GM23338 (cell line): ENCODE measurements at regions not wholly inside any gene's neighbourhood (a gene's known extent, or its start where the extent isn't known, plus 50 kb on each side); places are given as distances from the start of the nearest gene placed in this dataset.

ENCODE experiments used
- ATAC-seq: fragments of 200-7000 bp; cut with Tn5 transposase; 3 replicates; pipeline ENCODE4 v1.9.1; 2020
- DNase-seq: peaks from one replicate; pipeline ENCODE4 v3.0.0-alpha.2; 2015; ENCODE audit warnings: low spot score
- H2AFZ ChIP-seq: fragments of 200-600 bp; sonication (generic); 2 replicates; pipeline ENCODE4 v1.8.0; 2016; ENCODE audit warnings: antibody characterized with exemption, mild to moderate bottlenecking, moderate library complexity
- H3F3A ChIP-seq: fragments of 200-600 bp; sonication (generic); replicated peaks from 2 replicates; pipeline ENCODE4 v1.8.0; 2017; ENCODE audit warnings: antibody characterized with exemption, mixed run types, low read depth
- H3K27ac ChIP-seq: fragments of 200-600 bp; sonication (generic); 2 replicates; pipeline ENCODE4 v1.6.1; 2016; ENCODE audit warnings: low read depth
- H3K27me3 ChIP-seq: fragments of 200-600 bp; sonication (generic); 2 replicates; pipeline ENCODE4 v1.8.0; 2016; ENCODE audit warnings: mild to moderate bottlenecking, mixed run types, moderate library complexity; ENCODE audit not compliant: insufficient read depth
- H3K36me3 ChIP-seq: fragments of 200-600 bp; sonication (generic); 2 replicates; pipeline ENCODE4 v1.8.0; 2016; ENCODE audit warnings: mild to moderate bottlenecking; ENCODE audit not compliant: insufficient read depth
- H3K4me1 ChIP-seq: fragments of 200-600 bp; sonication (generic); 2 replicates; pipeline ENCODE4 v1.8.0; 2016; ENCODE audit warnings: mild to moderate bottlenecking, moderate library complexity; ENCODE audit not compliant: insufficient read depth
- H3K4me2 ChIP-seq: fragments of 200-600 bp; sonication (generic); 2 replicates; pipeline ENCODE4 v1.7.1; 2017; ENCODE audit warnings: mixed run types
- H3K4me3 ChIP-seq: fragments of 200-600 bp; sonication (generic); 2 replicates; pipeline ENCODE4 v1.6.1; 2016; ENCODE audit warnings: mixed run types
- H3K79me2 ChIP-seq: fragments of 200-600 bp; sonication (generic); replicated peaks from 2 replicates; pipeline ENCODE4 v1.8.0; 2017; ENCODE audit warnings: mild to moderate bottlenecking; ENCODE audit not compliant: insufficient read depth
- H3K9me2 ChIP-seq: fragments of 200-600 bp; sonication (generic); 2 replicates; pipeline ENCODE4 v1.8.0; 2017; ENCODE audit not compliant: insufficient read depth
- H4K20me1 ChIP-seq: fragments of 200-600 bp; sonication (generic); replicated peaks from 2 replicates; pipeline ENCODE4 v1.8.0; 2017; ENCODE audit warnings: mild to moderate bottlenecking; ENCODE audit not compliant: insufficient read depth
- H3K27ac Mint-ChIP-seq: 2 replicates; pipeline ENCODE4 v1.8.0; 2020; ENCODE audit warnings: inconsistent platforms, mild to moderate bottlenecking, moderate library complexity, mixed read lengths
- H3K27me3 Mint-ChIP-seq: 3 replicates; pipeline ENCODE4 v1.8.0; 2022; ENCODE audit warnings: low read depth, mild to moderate bottlenecking, moderate library complexity, mixed read lengths, inconsistent platforms; ENCODE audit not compliant: insufficient read depth, poor library complexity
- H3K36me3 Mint-ChIP-seq: 3 replicates; pipeline ENCODE4 v1.8.0; 2021; ENCODE audit warnings: low read depth, mild to moderate bottlenecking, inconsistent platforms, moderate library complexity, mixed read lengths
- H3K4me1 Mint-ChIP-seq: 3 replicates; pipeline ENCODE4 v1.8.0; 2020; ENCODE audit warnings: mild to moderate bottlenecking, inconsistent platforms, mixed read lengths
- H3K4me3 Mint-ChIP-seq: 3 replicates; pipeline ENCODE4 v1.8.0; 2021; ENCODE audit warnings: moderate library complexity, mild to moderate bottlenecking, inconsistent platforms, mixed read lengths
- H3K9me3 Mint-ChIP-seq: 3 replicates; pipeline ENCODE4 v1.8.0; 2020; ENCODE audit warnings: moderate library complexity, mild to moderate bottlenecking, inconsistent platforms, mixed read lengths
- CREB1 ChIP-seq: fragments of 250-450 bp; sonication (Bioruptor Pico); IDR thresholded peaks from 2 replicates; pipeline ENCODE4 v1.5.0; 2020; ENCODE audit warnings: low read depth, mild to moderate bottlenecking, moderate library complexity
- EZH2 ChIP-seq: fragments of 200-600 bp; sonication (generic); IDR thresholded peaks from one replicate; pipeline ENCODE4 v1.8.0; 2017; ENCODE audit warnings: antibody characterized with exemption, mild to moderate bottlenecking, low read depth; ENCODE audit not compliant: unreplicated experiment
- EZH2phosphoT487 ChIP-seq: fragments of 200-600 bp; sonication (generic); IDR thresholded peaks from one replicate; pipeline ENCODE4 v1.8.1; 2018; ENCODE audit warnings: antibody characterized with exemption; ENCODE audit not compliant: unreplicated experiment
- JUNB ChIP-seq: IDR thresholded peaks from one replicate; pipeline ENCODE4 v1.6.1; 2016; ENCODE audit warnings: antibody characterized with exemption; ENCODE audit not compliant: unreplicated experiment
- NANOG ChIP-seq: IDR thresholded peaks from 2 replicates; pipeline ENCODE4 v1.6.1; 2016; ENCODE audit warnings: antibody characterized with exemption, borderline replicate concordance
- POLR2AphosphoS5 ChIP-seq: IDR thresholded peaks from 2 replicates; pipeline ENCODE4 v1.6.1; 2016; ENCODE audit warnings: antibody characterized with exemption, low read depth
- ZNF114 ChIP-seq: fragments of 250-450 bp; sonication (Bioruptor Pico); IDR thresholded peaks from 2 replicates; pipeline ENCODE4 v1.5.0; 2020; ENCODE audit warnings: mild to moderate bottlenecking, moderate library complexity
- ZNF331 ChIP-seq: fragments of 250-450 bp; sonication (Bioruptor Pico); IDR thresholded peaks from 2 replicates; pipeline ENCODE4 v1.5.0; 2020; ENCODE audit warnings: low read depth, mild to moderate bottlenecking, moderate library complexity
- TF ChIP-seq, protein P1 (sequence below): fragments of 250-450 bp; sonication (Bioruptor Pico); IDR thresholded peaks from 2 replicates; pipeline ENCODE4 v1.5.0; 2020; ENCODE audit warnings: mild to moderate bottlenecking, moderate library complexity
- TF ChIP-seq, protein P2 (sequence below), 2 experiments: fragments of 200-600 bp in 1 of 2; sonication (generic) in 1 of 2; conservative IDR thresholded peaks; 2 replicates each; pipeline versions ENCODE4 v1.5.1 to v1.6.1; 2016 to 2017; ENCODE audit warnings: antibody characterized with exemption in 2 of 2, low read depth in 2 of 2, mild to moderate bottlenecking in 2 of 2, moderate library complexity in 1 of 2
- TF ChIP-seq, protein P3 (sequence below): IDR thresholded peaks from one replicate; pipeline ENCODE4 v1.6.1; 2018; ENCODE audit warnings: antibody characterized with exemption; ENCODE audit not compliant: unreplicated experiment
- TF ChIP-seq, protein P4 (sequence below): IDR thresholded peaks from 2 replicates; pipeline ENCODE4 v1.6.1; 2016; ENCODE audit warnings: antibody characterized with exemption

DNA sequence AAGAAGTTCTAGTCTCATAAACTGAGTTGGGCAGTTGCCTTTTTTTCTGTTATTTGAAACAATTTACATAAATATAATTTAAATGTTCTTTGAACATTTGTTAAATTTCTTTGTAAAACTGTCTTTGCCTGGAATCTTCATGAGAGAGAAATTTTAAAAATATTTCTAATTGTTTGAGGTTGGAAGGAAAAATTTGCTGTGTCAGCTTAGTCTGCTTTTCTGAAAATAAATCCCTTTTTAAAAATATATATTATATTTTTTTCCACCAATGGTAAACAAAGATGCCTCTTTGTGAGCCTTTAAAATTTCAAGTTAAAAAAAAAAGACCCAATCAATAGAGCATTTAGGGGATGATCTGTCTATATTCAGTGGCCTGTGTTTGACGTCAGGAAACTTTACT, 542.7 kb downstream of the KIF4B start (continued):
- TF ChIP-seq, protein P1, sequence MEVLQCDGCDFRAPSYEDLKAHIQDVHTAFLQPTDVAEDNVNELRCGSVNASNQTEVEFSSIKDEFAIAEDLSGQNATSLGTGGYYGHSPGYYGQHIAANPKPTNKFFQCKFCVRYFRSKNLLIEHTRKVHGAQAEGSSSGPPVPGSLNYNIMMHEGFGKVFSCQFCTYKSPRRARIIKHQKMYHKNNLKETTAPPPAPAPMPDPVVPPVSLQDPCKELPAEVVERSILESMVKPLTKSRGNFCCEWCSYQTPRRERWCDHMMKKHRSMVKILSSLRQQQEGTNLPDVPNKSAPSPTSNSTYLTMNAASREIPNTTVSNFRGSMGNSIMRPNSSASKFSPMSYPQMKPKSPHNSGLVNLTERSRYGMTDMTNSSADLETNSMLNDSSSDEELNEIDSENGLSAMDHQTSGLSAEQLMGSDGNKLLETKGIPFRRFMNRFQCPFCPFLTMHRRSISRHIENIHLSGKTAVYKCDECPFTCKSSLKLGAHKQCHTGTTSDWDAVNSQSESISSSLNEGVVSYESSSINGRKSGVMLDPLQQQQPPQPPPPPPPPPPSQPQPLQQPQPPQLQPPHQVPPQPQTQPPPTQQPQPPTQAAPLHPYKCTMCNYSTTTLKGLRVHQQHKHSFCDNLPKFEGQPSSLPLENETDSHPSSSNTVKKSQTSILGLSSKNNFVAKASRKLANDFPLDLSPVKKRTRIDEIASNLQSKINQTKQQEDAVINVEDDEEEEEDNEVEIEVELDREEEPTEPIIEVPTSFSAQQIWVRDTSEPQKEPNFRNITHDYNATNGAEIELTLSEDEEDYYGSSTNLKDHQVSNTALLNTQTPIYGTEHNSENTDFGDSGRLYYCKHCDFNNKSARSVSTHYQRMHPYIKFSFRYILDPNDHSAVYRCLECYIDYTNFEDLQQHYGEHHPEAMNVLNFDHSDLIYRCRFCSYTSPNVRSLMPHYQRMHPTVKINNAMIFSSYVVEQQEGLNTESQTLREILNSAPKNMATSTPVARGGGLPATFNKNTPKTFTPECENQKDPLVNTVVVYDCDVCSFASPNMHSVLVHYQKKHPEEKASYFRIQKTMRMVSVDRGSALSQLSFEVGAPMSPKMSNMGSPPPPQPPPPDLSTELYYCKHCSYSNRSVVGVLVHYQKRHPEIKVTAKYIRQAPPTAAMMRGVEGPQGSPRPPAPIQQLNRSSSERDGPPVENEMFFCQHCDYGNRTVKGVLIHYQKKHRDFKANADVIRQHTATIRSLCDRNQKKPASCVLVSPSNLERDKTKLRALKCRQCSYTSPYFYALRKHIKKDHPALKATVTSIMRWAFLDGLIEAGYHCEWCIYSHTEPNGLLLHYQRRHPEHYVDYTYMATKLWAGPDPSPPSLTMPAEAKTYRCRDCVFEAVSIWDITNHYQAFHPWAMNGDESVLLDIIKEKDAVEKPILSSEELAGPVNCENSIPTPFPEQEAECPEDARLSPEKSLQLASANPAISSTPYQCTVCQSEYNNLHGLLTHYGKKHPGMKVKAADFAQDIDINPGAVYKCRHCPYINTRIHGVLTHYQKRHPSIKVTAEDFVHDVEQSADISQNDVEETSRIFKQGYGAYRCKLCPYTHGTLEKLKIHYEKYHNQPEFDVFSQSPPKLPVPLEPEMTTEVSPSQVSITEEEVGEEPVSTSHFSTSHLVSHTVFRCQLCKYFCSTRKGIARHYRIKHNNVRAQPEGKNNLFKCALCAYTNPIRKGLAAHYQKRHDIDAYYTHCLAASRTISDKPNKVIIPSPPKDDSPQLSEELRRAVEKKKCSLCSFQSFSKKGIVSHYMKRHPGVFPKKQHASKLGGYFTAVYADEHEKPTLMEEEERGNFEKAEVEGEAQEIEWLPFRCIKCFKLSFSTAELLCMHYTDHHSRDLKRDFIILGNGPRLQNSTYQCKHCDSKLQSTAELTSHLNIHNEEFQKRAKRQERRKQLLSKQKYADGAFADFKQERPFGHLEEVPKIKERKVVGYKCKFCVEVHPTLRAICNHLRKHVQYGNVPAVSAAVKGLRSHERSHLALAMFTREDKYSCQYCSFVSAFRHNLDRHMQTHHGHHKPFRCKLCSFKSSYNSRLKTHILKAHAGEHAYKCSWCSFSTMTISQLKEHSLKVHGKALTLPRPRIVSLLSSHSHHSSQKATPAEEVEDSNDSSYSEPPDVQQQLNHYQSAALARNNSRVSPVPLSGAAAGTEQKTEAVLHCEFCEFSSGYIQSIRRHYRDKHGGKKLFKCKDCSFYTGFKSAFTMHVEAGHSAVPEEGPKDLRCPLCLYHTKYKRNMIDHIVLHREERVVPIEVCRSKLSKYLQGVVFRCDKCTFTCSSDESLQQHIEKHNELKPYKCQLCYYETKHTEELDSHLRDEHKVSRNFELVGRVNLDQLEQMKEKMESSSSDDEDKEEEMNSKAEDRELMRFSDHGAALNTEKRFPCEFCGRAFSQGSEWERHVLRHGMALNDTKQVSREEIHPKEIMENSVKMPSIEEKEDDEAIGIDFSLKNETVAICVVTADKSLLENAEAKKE (CRISPR knock-in tag), result no peak

DNA sequence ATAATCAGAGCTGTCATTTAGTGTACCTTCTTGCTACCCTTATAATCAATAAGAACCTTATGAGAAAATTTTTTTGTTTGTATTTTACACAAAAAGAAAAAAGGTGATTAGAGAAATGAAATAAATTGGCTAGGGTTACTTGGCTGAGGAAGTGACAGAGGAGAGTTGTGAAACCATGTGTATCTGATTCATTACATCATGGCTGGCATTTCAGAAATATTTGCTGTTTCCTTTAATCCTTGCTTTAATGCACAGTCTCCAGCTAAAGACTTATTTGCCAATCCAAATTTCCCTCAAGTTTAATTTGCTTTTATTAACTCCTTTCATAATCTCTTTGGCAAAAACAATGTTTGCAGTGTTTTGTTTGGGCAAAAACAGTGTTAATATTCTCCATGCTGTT, 543.1 kb downstream of the KIF4B start:
- ATAC-seq, result no peak
- H3K27me3 ChIP-seq, result no peaks in the 10 kb centered on the region
- DNase-seq, result no peak
- Mint-ChIP-seq H3K4me3 (no peak overlapping the region), H3K9me3 (no peaks in the 10 kb centered on the region; the same call in 2 of the 3 replicates), H3K27ac (peak overlapping the region; percentile 40; the same call in 1 of the 2 replicates), H3K36me3 (no peaks in the 10 kb centered on the region), H3K27me3 (no peaks in the 10 kb centered on the region), H3K4me1 (no peaks in the 10 kb centered on the region)
- H4K20me1 ChIP-seq, result no peaks in the 10 kb centered on the region
- no peaks in the 10 kb centered on the region; the same call in 1 of the 2 replicates for H3K9me2 ChIP-seq
- no peaks in the 10 kb centered on the region for H3K79me2 ChIP-seq
- no peak overlapping the region for H3K4me3 ChIP-seq
- no peaks in the 10 kb centered on the region for H3F3A ChIP-seq
- no peak overlapping the region for H3K4me2 ChIP-seq
- H3K4me1 ChIP-seq, result no peaks in the 10 kb centered on the region
- H3K36me3 ChIP-seq, result no peaks in the 10 kb centered on the region
- no peak overlapping the region for H3K27ac ChIP-seq
- H2AFZ ChIP-seq, result no peak overlapping the region
- no peak for TF ChIP-seq NANOG
- TF ChIP-seq CREB1, result no peak
- no peak for TF ChIP-seq EZH2
- no peak for TF ChIP-seq POLR2AphosphoS5
- no peak for TF ChIP-seq ZNF114 (CRISPR knock-in tag)
- TF ChIP-seq, protein P2, sequence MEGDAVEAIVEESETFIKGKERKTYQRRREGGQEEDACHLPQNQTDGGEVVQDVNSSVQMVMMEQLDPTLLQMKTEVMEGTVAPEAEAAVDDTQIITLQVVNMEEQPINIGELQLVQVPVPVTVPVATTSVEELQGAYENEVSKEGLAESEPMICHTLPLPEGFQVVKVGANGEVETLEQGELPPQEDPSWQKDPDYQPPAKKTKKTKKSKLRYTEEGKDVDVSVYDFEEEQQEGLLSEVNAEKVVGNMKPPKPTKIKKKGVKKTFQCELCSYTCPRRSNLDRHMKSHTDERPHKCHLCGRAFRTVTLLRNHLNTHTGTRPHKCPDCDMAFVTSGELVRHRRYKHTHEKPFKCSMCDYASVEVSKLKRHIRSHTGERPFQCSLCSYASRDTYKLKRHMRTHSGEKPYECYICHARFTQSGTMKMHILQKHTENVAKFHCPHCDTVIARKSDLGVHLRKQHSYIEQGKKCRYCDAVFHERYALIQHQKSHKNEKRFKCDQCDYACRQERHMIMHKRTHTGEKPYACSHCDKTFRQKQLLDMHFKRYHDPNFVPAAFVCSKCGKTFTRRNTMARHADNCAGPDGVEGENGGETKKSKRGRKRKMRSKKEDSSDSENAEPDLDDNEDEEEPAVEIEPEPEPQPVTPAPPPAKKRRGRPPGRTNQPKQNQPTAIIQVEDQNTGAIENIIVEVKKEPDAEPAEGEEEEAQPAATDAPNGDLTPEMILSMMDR (conservative IDR thresholded peaks at IDR 0.05; ENCODE audit: low read depth in 2 of 2), result no peak
- TF ChIP-seq, protein P3, sequence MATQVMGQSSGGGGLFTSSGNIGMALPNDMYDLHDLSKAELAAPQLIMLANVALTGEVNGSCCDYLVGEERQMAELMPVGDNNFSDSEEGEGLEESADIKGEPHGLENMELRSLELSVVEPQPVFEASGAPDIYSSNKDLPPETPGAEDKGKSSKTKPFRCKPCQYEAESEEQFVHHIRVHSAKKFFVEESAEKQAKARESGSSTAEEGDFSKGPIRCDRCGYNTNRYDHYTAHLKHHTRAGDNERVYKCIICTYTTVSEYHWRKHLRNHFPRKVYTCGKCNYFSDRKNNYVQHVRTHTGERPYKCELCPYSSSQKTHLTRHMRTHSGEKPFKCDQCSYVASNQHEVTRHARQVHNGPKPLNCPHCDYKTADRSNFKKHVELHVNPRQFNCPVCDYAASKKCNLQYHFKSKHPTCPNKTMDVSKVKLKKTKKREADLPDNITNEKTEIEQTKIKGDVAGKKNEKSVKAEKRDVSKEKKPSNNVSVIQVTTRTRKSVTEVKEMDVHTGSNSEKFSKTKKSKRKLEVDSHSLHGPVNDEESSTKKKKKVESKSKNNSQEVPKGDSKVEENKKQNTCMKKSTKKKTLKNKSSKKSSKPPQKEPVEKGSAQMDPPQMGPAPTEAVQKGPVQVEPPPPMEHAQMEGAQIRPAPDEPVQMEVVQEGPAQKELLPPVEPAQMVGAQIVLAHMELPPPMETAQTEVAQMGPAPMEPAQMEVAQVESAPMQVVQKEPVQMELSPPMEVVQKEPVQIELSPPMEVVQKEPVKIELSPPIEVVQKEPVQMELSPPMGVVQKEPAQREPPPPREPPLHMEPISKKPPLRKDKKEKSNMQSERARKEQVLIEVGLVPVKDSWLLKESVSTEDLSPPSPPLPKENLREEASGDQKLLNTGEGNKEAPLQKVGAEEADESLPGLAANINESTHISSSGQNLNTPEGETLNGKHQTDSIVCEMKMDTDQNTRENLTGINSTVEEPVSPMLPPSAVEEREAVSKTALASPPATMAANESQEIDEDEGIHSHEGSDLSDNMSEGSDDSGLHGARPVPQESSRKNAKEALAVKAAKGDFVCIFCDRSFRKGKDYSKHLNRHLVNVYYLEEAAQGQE, result no peak
- no peak for TF ChIP-seq ZNF331 (CRISPR knock-in tag)
- TF ChIP-seq EZH2phosphoT487, result no peak
- no peak for TF ChIP-seq JUNB
- TF ChIP-seq, protein P4, sequence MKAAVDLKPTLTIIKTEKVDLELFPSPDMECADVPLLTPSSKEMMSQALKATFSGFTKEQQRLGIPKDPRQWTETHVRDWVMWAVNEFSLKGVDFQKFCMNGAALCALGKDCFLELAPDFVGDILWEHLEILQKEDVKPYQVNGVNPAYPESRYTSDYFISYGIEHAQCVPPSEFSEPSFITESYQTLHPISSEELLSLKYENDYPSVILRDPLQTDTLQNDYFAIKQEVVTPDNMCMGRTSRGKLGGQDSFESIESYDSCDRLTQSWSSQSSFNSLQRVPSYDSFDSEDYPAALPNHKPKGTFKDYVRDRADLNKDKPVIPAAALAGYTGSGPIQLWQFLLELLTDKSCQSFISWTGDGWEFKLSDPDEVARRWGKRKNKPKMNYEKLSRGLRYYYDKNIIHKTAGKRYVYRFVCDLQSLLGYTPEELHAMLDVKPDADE, result no peak
